Endothelial cell of umbilical vein (primary cell): ENCODE measurements at regions not wholly inside any gene's neighbourhood (a gene's known extent, or its start where the extent isn't known, plus 50 kb on each side); places are given as distances from the start of the nearest gene placed in this dataset.

Source experiments
- BruUV-seq: library from RNA; stranded (reverse); fragments of 400-500 nt; replicated peaks from 2 replicates; lab custom pipeline; 2021; lab: Mats Ljungman, UMichigan
- CTCF ChIA-PET: fragments of 300-600, 350-600 bp; sonication (Branson Sonifier 250); formaldehyde crosslinking; loops from one replicate; lab custom pipeline; 2021; ENCODE audit warnings: antibody characterized with exemption, inconsistent platforms; lab: Charles Lee
- POLR2A ChIA-PET: fragments of 300-600, 350-600 bp; sonication (Branson Sonifier 250); formaldehyde crosslinking; loops from one replicate; lab custom pipeline; 2021; ENCODE audit warnings: antibody characterized with exemption, inconsistent platforms; lab: Charles Lee
- DNase-seq: peaks from one replicate; pipeline ENCODE4 v3.0.0-alpha.2; 2011; ENCODE audit warnings: low read depth, low spot score
- FAIRE-seq: peaks from 2 replicates; lab custom pipeline; 2011; peaks lifted over from hg19 to GRCh38; lab: Jason Lieb, UNC
- H2AFZ ChIP-seq: 2 replicates; pipeline ENCODE4 v1.6.0; 2012; ENCODE audit warnings: low read depth, low read length, control low read depth, inconsistent platforms
- H3K27ac ChIP-seq: 2 replicates; pipeline ENCODE4 v1.5.1; 2011; ENCODE audit warnings: low read depth, mild to moderate bottlenecking, control low read depth, low read length, moderate library complexity; ENCODE audit not compliant: insufficient read depth
- H3K27me3 ChIP-seq, 2 experiments: 2 replicates each; pipeline versions ENCODE4 v1.6.0 to v1.6.1; 2011; ENCODE audit warnings: low read length in 2 of 2, mixed read lengths in 1 of 2; ENCODE audit not compliant: control insufficient read depth in 2 of 2, insufficient read depth in 2 of 2
- H3K36me3 ChIP-seq, 2 experiments: 2 replicates in 1 of 2; 3 replicates in 1 of 2; pipeline ENCODE4 v1.5.1; 2011; ENCODE audit warnings: low read length in 2 of 2, mild to moderate bottlenecking in 1 of 2, moderate library complexity in 1 of 2; ENCODE audit not compliant: control insufficient read depth in 2 of 2, insufficient read depth in 2 of 2; ENCODE audit errors: extremely low read depth in 1 of 2
- H3K4me1 ChIP-seq: 3 replicates; pipeline ENCODE4 v1.5.1; 2011; ENCODE audit warnings: mild to moderate bottlenecking, low read length; ENCODE audit not compliant: control insufficient read depth, insufficient read depth; ENCODE audit errors: extremely low read depth
- H3K4me2 ChIP-seq: 2 replicates; pipeline ENCODE4 v1.6.1; 2011; ENCODE audit warnings: low read length, control low read depth, mixed read lengths; ENCODE audit not compliant: insufficient read depth
- H3K4me3 ChIP-seq, 3 experiments: fragments of 200-600 bp in 1 of 3; sonication (generic), shearing (Covaris generic) in 1 of 3; replicated peaks in 1 of 3; 2 replicates each; pipeline ENCODE4 v1.5.1; 2011 to 2016; ENCODE audit warnings: control low read depth in 3 of 3, low read length in 3 of 3, mild to moderate bottlenecking in 2 of 3, inconsistent platforms in 1 of 3, low read depth in 1 of 3, moderate library complexity in 1 of 3; ENCODE audit not compliant: insufficient read depth in 1 of 3
- H3K79me2 ChIP-seq: 2 replicates; pipeline ENCODE4 v1.6.0; 2012; ENCODE audit warnings: low read length, inconsistent platforms; ENCODE audit not compliant: control insufficient read depth, insufficient read depth
- H3K9ac ChIP-seq: replicated peaks from 2 replicates; pipeline ENCODE3; 2011; ENCODE audit warnings: low read length, control low read depth; ENCODE audit not compliant: insufficient read depth; ENCODE audit errors: extremely low read depth
- H3K9me1 ChIP-seq: replicated peaks from 3 replicates; pipeline ENCODE4 v1.6.0; 2011; ENCODE audit warnings: mild to moderate bottlenecking, low read length; ENCODE audit not compliant: control insufficient read depth, insufficient read depth; ENCODE audit errors: extremely low read depth
- H3K9me3 ChIP-seq: replicated peaks from 2 replicates; pipeline ENCODE4 v1.5.1; 2012; ENCODE audit warnings: low read length, inconsistent platforms; ENCODE audit not compliant: control insufficient read depth, insufficient read depth
- H4K20me1 ChIP-seq: replicated peaks from 2 replicates; pipeline ENCODE3; 2011; ENCODE audit warnings: mild to moderate bottlenecking, low read length; ENCODE audit not compliant: control insufficient read depth, insufficient read depth; ENCODE audit errors: extremely low read depth
- EZH2 ChIP-seq: IDR thresholded peaks from 2 replicates; pipeline ENCODE4 v1.6.1; 2012; ENCODE audit warnings: borderline replicate concordance, low read depth, mild to moderate bottlenecking, moderate library complexity, low read length, inconsistent platforms; ENCODE audit not compliant: severe bottlenecking
- FOS ChIP-seq: IDR thresholded peaks from 2 replicates; pipeline ENCODE4 v1.6.1; 2011; ENCODE audit warnings: mild to moderate bottlenecking, low read length, moderate library complexity, borderline replicate concordance; ENCODE audit not compliant: insufficient read depth
- GATA2 ChIP-seq: IDR thresholded peaks from 2 replicates; pipeline ENCODE4 v1.7.0; 2011; ENCODE audit warnings: low read depth, mild to moderate bottlenecking, moderate library complexity, mixed read lengths, low read length; ENCODE audit not compliant: insufficient read length, insufficient read depth
- MAX ChIP-seq: IDR thresholded peaks from 2 replicates; pipeline ENCODE4 v1.6.1; 2011; ENCODE audit not compliant: insufficient read depth, insufficient read length
- MYC ChIP-seq: IDR thresholded peaks from one replicate; pipeline ENCODE4 v1.6.1; 2011; ENCODE audit warnings: mild to moderate bottlenecking, low read depth, low read length
- POLR2A ChIP-seq: IDR thresholded peaks from 2 replicates; pipeline ENCODE4 v1.6.1; 2012; ENCODE audit warnings: low read depth, mild to moderate bottlenecking, control low read depth, low read length
- dilution Hi-C: fragments of 300-500 bp; cut with MboI; formaldehyde crosslinking; loops from one replicate; pipeline ENCODE4 v1.15.0; 2019; ENCODE audit warnings: low sequenced_read_pairs; ENCODE audit not compliant: extremely low pct_ligation_motif_present
- intact Hi-C: fragments of 100-400 bp; cut with micrococcal nuclease; formaldehyde crosslinking; loops from one replicate; pipeline ENCODE4 v1.10.0; 2022

DNA sequence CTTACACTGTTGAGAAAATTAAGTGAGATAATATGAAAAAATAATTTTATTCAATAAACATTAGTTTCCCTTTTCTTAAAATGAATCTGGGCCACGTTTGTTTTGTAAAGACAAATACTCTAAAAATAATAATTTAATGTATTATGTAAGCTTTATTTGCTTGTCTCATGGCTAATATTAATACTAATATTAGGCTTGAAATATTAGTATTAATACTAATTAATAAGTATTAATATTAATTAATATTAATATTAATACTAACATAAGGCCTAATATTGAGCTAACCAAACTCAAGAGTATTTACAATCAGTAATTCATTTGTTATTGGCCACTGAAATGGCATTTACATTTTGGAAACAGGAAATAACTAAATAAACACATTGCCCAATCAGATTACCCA is 280.1 kb upstream of the ESRRG start:
- intact Hi-C loops, result no loop called here
- no peak overlapping the region for H3K4me3 ChIP-seq
- H3K9me3 ChIP-seq, result peaks cover 3% of the 10 kb centered on the region
- no peak overlapping the region for H3K4me2 ChIP-seq
- POLR2A ChIA-PET, result no interaction called here
- H2AFZ ChIP-seq, result no peak overlapping the region
- dilution Hi-C loops, result no loop called here
- no peaks in the 10 kb centered on the region for H4K20me1 ChIP-seq
- H3K27ac ChIP-seq, result no peak overlapping the region
- FAIRE-seq (no peak), DNase-seq (no peak)
- CTCF ChIA-PET, result no interaction called here
- no peaks in the 10 kb centered on the region for H3K36me3 ChIP-seq
- H3K27me3 ChIP-seq, result no peaks in the 10 kb centered on the region
- BruUV-seq, result no TSS peak
- no peaks in the 10 kb centered on the region for H3K9me1 ChIP-seq
- no peak overlapping the region for H3K9ac ChIP-seq
- H3K4me1 ChIP-seq, result no peaks in the 10 kb centered on the region
- no peak for TF ChIP-seq EZH2
- no peak for TF ChIP-seq GATA2
- no peak for TF ChIP-seq POLR2A
- no peaks in the 10 kb centered on the region for H3K79me2 ChIP-seq

DNA sequence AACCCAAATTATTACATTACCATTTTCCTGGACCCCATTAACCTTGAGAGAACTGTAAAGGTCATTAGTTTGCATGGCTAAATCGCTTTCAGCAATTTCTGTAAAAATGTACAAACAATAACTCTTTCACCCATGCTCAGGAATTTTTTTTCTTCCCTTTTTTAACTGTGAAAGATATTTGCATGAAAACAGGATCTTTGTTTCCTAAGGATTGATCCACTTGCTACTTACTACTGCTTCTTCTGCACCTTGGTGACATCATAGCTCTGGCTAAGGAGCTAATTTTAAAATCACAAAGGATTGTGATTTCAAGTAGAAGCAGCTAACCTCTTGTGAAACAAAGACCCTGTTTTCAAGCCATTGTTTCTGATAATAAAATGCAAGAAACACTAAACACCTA is 274.6 kb upstream of the ESRRG start:
- Histone ChIP-seq H3K9me1 (no peaks in the 10 kb centered on the region), H3K36me3 (no peaks in the 10 kb centered on the region), H3K4me1 (no peaks in the 10 kb centered on the region), H3K4me3 (no peak overlapping the region), H3K79me2 (no peaks in the 10 kb centered on the region), H3K9me3 (peaks cover 3% of the 10 kb centered on the region), H2AFZ (no peak overlapping the region), H3K4me2 (no peak overlapping the region), H3K27ac (no peak overlapping the region), H3K27me3 (no peaks in the 10 kb centered on the region), H3K9ac (no peak overlapping the region), H4K20me1 (no peaks in the 10 kb centered on the region)
- TF ChIP-seq MYC, result no peak
- no peak for TF ChIP-seq POLR2A
- TF ChIP-seq MAX, result no peak
- no peak for TF ChIP-seq FOS
- BruUV-seq, result no TSS peak
- CTCF ChIA-PET, result no interaction called here
- POLR2A ChIA-PET, result no interaction called here
- FAIRE-seq, result no peak
- no peak for DNase-seq
- intact Hi-C loops, result no loop called here
- dilution Hi-C loops, result no loop called here
